ENCODE measurements at regions not wholly inside any gene's neighbourhood (a gene's known extent, or its start where the extent isn't known, plus 50 kb on each side); places are given as distances from the start of the nearest gene placed in this dataset.

GRCh38 chr9:1668441-1668840 is 346.7 kb upstream of the SMARCA2 start:
- H3K27me3 ChIP-seq = no peaks in the 10 kb centered on the region
- H3K9me3 ChIP-seq = peaks cover 4% of the 10 kb centered on the region in 2 donors
- no peak overlapping the region for H3K27ac ChIP-seq
- no peaks in the 10 kb centered on the region for H3K36me3 ChIP-seq
- TF ChIP-seq POLR2A (IDR thresholded peaks at IDR 0.05) (no peak), CTCF (IDR thresholded peaks at IDR 0.05) (no peak), POLR2AphosphoS5 (IDR thresholded peaks at IDR 0.05) (no peak)
- intact Hi-C loops (cut with DNase I; ENCODE audit: low total_unique reads) = no loop called here
- no peak overlapping the region for H3K4me3 ChIP-seq
- no peaks in the 10 kb centered on the region for H3K4me1 ChIP-seq
- DNase-seq (ENCODE audit: low spot score in 2 of 2) = no peak

- no peaks in the 10 kb centered on the region for H3K4me1 ChIP-seq
- intact Hi-C loops (cut with DNase I; ENCODE audit: low total_unique reads) = no loop called here
- no peaks in the 10 kb centered on the region for H3K27me3 ChIP-seq
- no peak overlapping the region for H3K4me3 ChIP-seq
- TF ChIP-seq CTCF (IDR thresholded peaks at IDR 0.05) = no peak
- no peak for TF ChIP-seq POLR2AphosphoS5 (IDR thresholded peaks at IDR 0.05)
- TF ChIP-seq POLR2A (IDR thresholded peaks at IDR 0.05) = no peak
- no peak for DNase-seq (ENCODE audit: low spot score in 2 of 2)
- H3K36me3 ChIP-seq = no peaks in the 10 kb centered on the region
- H3K27ac ChIP-seq = no peak overlapping the region
- H3K9me3 ChIP-seq = no peaks in the 10 kb centered on the region
These were observed 341.8 kb upstream of the SMARCA2 start for GRCh38 chr9:1673300-1673699.

- Histone ChIP-seq H3K27ac (no peak overlapping the region), H3K9me3 (no peaks in the 10 kb centered on the region), H3K4me1 (no peaks in the 10 kb centered on the region), H3K4me3 (no peak overlapping the region), H3K27me3 (no peaks in the 10 kb centered on the region), H3K36me3 (no peaks in the 10 kb centered on the region)
- no peak for DNase-seq (ENCODE audit: low spot score in 2 of 2)
- intact Hi-C loops (cut with DNase I; ENCODE audit: low total_unique reads) = no loop called here
- no peak for TF ChIP-seq POLR2A (IDR thresholded peaks at IDR 0.05)
These were observed 338.4 kb upstream of the SMARCA2 start for GRCh38 chr9:1676771-1677170.

- H3K27me3 ChIP-seq = no peaks in the 10 kb centered on the region
- no peaks in the 10 kb centered on the region for H3K9me3 ChIP-seq
- no peaks in the 10 kb centered on the region for H3K4me1 ChIP-seq
- H3K27ac ChIP-seq = no peak overlapping the region
- DNase-seq (ENCODE audit: low spot score in 2 of 2) = no peak
- no peaks in the 10 kb centered on the region for H3K36me3 ChIP-seq
- intact Hi-C loops (cut with DNase I; ENCODE audit: low total_unique reads) = no loop called here
- no peak for TF ChIP-seq POLR2AphosphoS5 (IDR thresholded peaks at IDR 0.05)
- TF ChIP-seq POLR2A (IDR thresholded peaks at IDR 0.05) = no peak
- TF ChIP-seq CTCF (IDR thresholded peaks at IDR 0.05) = no peak
- H3K4me3 ChIP-seq = no peak overlapping the region
These were observed 331.2 kb upstream of the SMARCA2 start for GRCh38 chr9:1683951-1684350.

GRCh38 chr9:1698991-1699390 is 316.2 kb upstream of the SMARCA2 start:
- Histone ChIP-seq H3K27ac (no peak overlapping the region), H3K4me3 (no peak overlapping the region), H3K27me3 (no peaks in the 10 kb centered on the region), H3K9me3 (no peaks in the 10 kb centered on the region), H3K4me1 (no peaks in the 10 kb centered on the region), H3K36me3 (no peaks in the 10 kb centered on the region)
- intact Hi-C loops (cut with DNase I; ENCODE audit: low total_unique reads) = no loop called here
- no peak for TF ChIP-seq POLR2A (IDR thresholded peaks at IDR 0.05)
- no peak for TF ChIP-seq CTCF (IDR thresholded peaks at IDR 0.05)
- TF ChIP-seq POLR2AphosphoS5 (IDR thresholded peaks at IDR 0.05) = no peak
- no peak for DNase-seq (ENCODE audit: low spot score in 2 of 2)

GRCh38 chr9:1701113-1701512 is 314.0 kb upstream of the SMARCA2 start:
- Histone ChIP-seq H3K4me3 (no peak overlapping the region), H3K36me3 (no peaks in the 10 kb centered on the region), H3K27ac (no peak overlapping the region), H3K27me3 (no peaks in the 10 kb centered on the region), H3K4me1 (no peaks in the 10 kb centered on the region), H3K9me3 (no peaks in the 10 kb centered on the region)
- TF ChIP-seq POLR2A (IDR thresholded peaks at IDR 0.05) (no peak), CTCF (IDR thresholded peaks at IDR 0.05) (no peak), POLR2AphosphoS5 (IDR thresholded peaks at IDR 0.05) (no peak)
- intact Hi-C loops (cut with DNase I; ENCODE audit: low total_unique reads) = no loop called here
- DNase-seq (ENCODE audit: low spot score in 2 of 2) = no peak
